ENCODE measurements at regions not wholly inside any gene's neighbourhood (a gene's known extent, or its start where the extent isn't known, plus 50 kb on each side); places are given as distances from the start of the nearest gene placed in this dataset.

- TF ChIP-seq CTCF (IDR thresholded peaks at IDR 0.05) (no peak), POLR2A (IDR thresholded peaks at IDR 0.05) (no peak)
These were observed 113.2 kb upstream of the SEM1 start for GRCh38 chr7:96822824-96823223.

GRCh38 chr7:96823274-96823673 lies 113.6 kb upstream of the SEM1 start:
- intact Hi-C loops (cut with DNase I) = no loop called here
- WGBS, 4 donors = 40 to 46% (median 42%) methylated on average over 4 of the region's 4 CpGs

More at GRCh38 chr7:96822824-96823223, 113.2 kb upstream of the SEM1 start:
- Histone ChIP-seq H3K9me3 (replicated peaks in 1 of 3) (no peaks in the 10 kb centered on the region), H3K27ac (no peak overlapping the region), H3K4me3 (no peak overlapping the region), H3K4me1 (replicated peaks in 1 of 2) (no peaks in the 10 kb centered on the region), H3K27me3 (no peaks in the 10 kb centered on the region), H3K36me3 (replicated peaks in 1 of 2) (no peaks in the 10 kb centered on the region)
- WGBS, 4 donors = 79 to 88% (median 81%) methylated on average over 2 of the region's 2 CpGs
- intact Hi-C loops (cut with DNase I) = no loop called here
- DNase-seq = no peak

GRCh38 chr7:96824686-96825085 lies 115.0 kb upstream of the SEM1 start:
- TF ChIP-seq CTCF (IDR thresholded peaks at IDR 0.05) = no peak
- TF ChIP-seq POLR2A (IDR thresholded peaks at IDR 0.05) = no peak
- 56 to 83% (median 69%) methylated on average over 1 of the region's 1 CpG for WGBS, 4 donors
- Histone ChIP-seq H3K27ac (no peak overlapping the region), H3K4me3 (no peak overlapping the region), H3K4me1 (replicated peaks in 1 of 2) (no peaks in the 10 kb centered on the region), H3K36me3 (replicated peaks in 1 of 2) (no peaks in the 10 kb centered on the region), H3K27me3 (no peaks in the 10 kb centered on the region), H3K9me3 (replicated peaks in 1 of 3) (no peaks in the 10 kb centered on the region)
- intact Hi-C loops (cut with DNase I) = no loop called here
- no peak for DNase-seq

More at GRCh38 chr7:96823274-96823673, 113.6 kb upstream of the SEM1 start:
- Histone ChIP-seq H3K36me3 (replicated peaks in 1 of 2) (no peaks in the 10 kb centered on the region), H3K27me3 (no peaks in the 10 kb centered on the region), H3K4me3 (no peak overlapping the region), H3K4me1 (replicated peaks in 1 of 2) (no peaks in the 10 kb centered on the region), H3K9me3 (replicated peaks in 1 of 3) (no peaks in the 10 kb centered on the region), H3K27ac (no peak overlapping the region)
- TF ChIP-seq CTCF (IDR thresholded peaks at IDR 0.05) (no peak), POLR2A (IDR thresholded peaks at IDR 0.05) (no peak)
- DNase-seq = no peak

GRCh38 chr7:96825285-96825684 lies 115.6 kb upstream of the SEM1 start:
- no peaks in the 10 kb centered on the region for H3K27me3 ChIP-seq
- TF ChIP-seq CTCF (IDR thresholded peaks at IDR 0.05) (no peak), POLR2A (IDR thresholded peaks at IDR 0.05) (no peak)
- no peaks in the 10 kb centered on the region for H3K4me1 ChIP-seq (replicated peaks in 1 of 2)
- H3K4me3 ChIP-seq = no peak overlapping the region
- 81 to 92% (median 87%) methylated on average over 2 of the region's 2 CpGs for WGBS, 4 donors
- intact Hi-C loops (cut with DNase I) = no loop called here
- H3K9me3 ChIP-seq (replicated peaks in 1 of 3) = no peaks in the 10 kb centered on the region
- H3K27ac ChIP-seq = no peak overlapping the region
- no peak for DNase-seq
- H3K36me3 ChIP-seq (replicated peaks in 1 of 2) = no peaks in the 10 kb centered on the region
